HEK293T (cell line): ENCODE measurements at regions not wholly inside any gene's neighbourhood (a gene's known extent, or its start where the extent isn't known, plus 50 kb on each side); places are given as distances from the start of the nearest gene placed in this dataset.

Source experiments
- CTCF ChIA-PET: fragments of 350-600 bp; formaldehyde crosslinking; extraction: SDS; loops from one replicate; lab custom pipeline; 2021; ENCODE audit warnings: antibody characterized with exemption, inconsistent platforms; lab: Yijun Ruan, JAX
- POLR2A ChIA-PET: fragments of 350-600 bp; formaldehyde crosslinking; extraction: SDS; loops from one replicate; lab custom pipeline; 2020; ENCODE audit warnings: antibody characterized with exemption, inconsistent platforms; lab: Yijun Ruan, JAX
- DNase-seq: peaks from one replicate; pipeline ENCODE4 v3.0.0; 2012; ENCODE audit warnings: mixed read lengths; ENCODE audit errors: extremely low spot score
- ARNT ChIP-seq: fragments of 450-650 bp; IDR thresholded peaks from 2 replicates; pipeline ENCODE4 v1.6.1; 2017; ENCODE audit warnings: mild to moderate bottlenecking
- BHLHE40 ChIP-seq: fragments of 450-650 bp; IDR thresholded peaks from 2 replicates; pipeline ENCODE4 v1.6.1; 2016; ENCODE audit warnings: mild to moderate bottlenecking, moderate library complexity, borderline replicate concordance
- CTBP1 ChIP-seq: fragments of 450-650 bp; IDR thresholded peaks from 2 replicates; pipeline ENCODE4 v1.6.1; 2016; ENCODE audit warnings: borderline replicate concordance
- ELF4 ChIP-seq: fragments of 450-650 bp; IDR thresholded peaks from 2 replicates; pipeline ENCODE4 v1.6.1; 2017; ENCODE audit warnings: antibody characterized with exemption
- FOXA1 ChIP-seq: fragments of 450-650 bp; IDR thresholded peaks from 2 replicates; pipeline ENCODE4 v1.6.1; 2016; ENCODE audit warnings: mild to moderate bottlenecking
- FOXK2 ChIP-seq: fragments of 450-650 bp; IDR thresholded peaks from 2 replicates; pipeline ENCODE4 v1.6.1; 2016; ENCODE audit warnings: mild to moderate bottlenecking
- FOXM1 ChIP-seq: fragments of 450-650 bp; IDR thresholded peaks from 2 replicates; pipeline ENCODE4 v1.6.1; 2017; ENCODE audit warnings: mild to moderate bottlenecking, borderline replicate concordance
- HDGF ChIP-seq: fragments of 450-650 bp; IDR thresholded peaks from 2 replicates; pipeline ENCODE4 v1.6.1; 2017; ENCODE audit warnings: antibody characterized with exemption, borderline replicate concordance
- L3MBTL2 ChIP-seq: fragments of 450-650 bp; conservative IDR thresholded peaks from 2 replicates; pipeline ENCODE4 v1.6.1; 2016; ENCODE audit warnings: mild to moderate bottlenecking
- LEF1 ChIP-seq: fragments of 450-650 bp; IDR thresholded peaks from 2 replicates; pipeline ENCODE4 v1.6.1; 2017; ENCODE audit warnings: mild to moderate bottlenecking, borderline replicate concordance
- NFRKB ChIP-seq: fragments of 450-650 bp; IDR thresholded peaks from 2 replicates; pipeline ENCODE4 v1.6.1; 2016; ENCODE audit warnings: mild to moderate bottlenecking, moderate library complexity
- PKNOX1 ChIP-seq: fragments of 450-650 bp; IDR thresholded peaks from 2 replicates; pipeline ENCODE4 v1.6.1; 2016
- SP1 ChIP-seq: fragments of 450-650 bp; IDR thresholded peaks from 2 replicates; pipeline ENCODE4 v1.6.1; 2017
- SUZ12 ChIP-seq: fragments of 450-650 bp; IDR thresholded peaks from 2 replicates; pipeline ENCODE4 v1.6.1; 2016; ENCODE audit warnings: mild to moderate bottlenecking
- TARDBP ChIP-seq: fragments of 450-650 bp; IDR thresholded peaks from 2 replicates; pipeline ENCODE4 v1.6.1; 2016
- ZNF384 ChIP-seq: fragments of 450-650 bp; IDR thresholded peaks from 2 replicates; pipeline ENCODE4 v1.6.1; 2016

- ChIA-PET CTCF (no interaction called here), POLR2A (no interaction called here)
- TF ChIP-seq PKNOX1 = no peak
- no peak for TF ChIP-seq ZNF384
- no peak for TF ChIP-seq SP1
- no peak for TF ChIP-seq TARDBP
- no peak for TF ChIP-seq L3MBTL2
- no peak for TF ChIP-seq ELF4
- no peak for TF ChIP-seq CTBP1
- no peak for TF ChIP-seq FOXM1
- no peak for TF ChIP-seq FOXA1
- TF ChIP-seq SUZ12 = no peak
- no peak for TF ChIP-seq ARNT
- TF ChIP-seq BHLHE40 = no peak
- DNase-seq = no peak
Measured at GRCh38 chr5:155504606-155505005, 491.1 kb downstream of the KIF4B start.

- CTCF ChIA-PET = no interaction called here
- POLR2A ChIA-PET = no interaction called here
- no peak for TF ChIP-seq SUZ12
- no peak for TF ChIP-seq ELF4
- no peak for TF ChIP-seq BHLHE40
- TF ChIP-seq FOXM1 = no peak
- no peak for TF ChIP-seq ARNT
- no peak for TF ChIP-seq PKNOX1
- no peak for TF ChIP-seq LEF1
- TF ChIP-seq ZNF384 = no peak
- TF ChIP-seq L3MBTL2 = no peak
- no peak for DNase-seq
Measured at GRCh38 chr5:155507363-155507762, 493.8 kb downstream of the KIF4B start.

GRCh38 chr5:155508673-155509072, 495.1 kb downstream of the KIF4B start:
- CTCF ChIA-PET = no interaction called here
- DNase-seq = no peak
- POLR2A ChIA-PET = no interaction called here
- no peak for TF ChIP-seq FOXK2
- no peak for TF ChIP-seq ARNT
- no peak for TF ChIP-seq L3MBTL2
- TF ChIP-seq CTBP1 = no peak
- no peak for TF ChIP-seq FOXA1
- TF ChIP-seq TARDBP = no peak
- no peak for TF ChIP-seq FOXM1

DNA sequence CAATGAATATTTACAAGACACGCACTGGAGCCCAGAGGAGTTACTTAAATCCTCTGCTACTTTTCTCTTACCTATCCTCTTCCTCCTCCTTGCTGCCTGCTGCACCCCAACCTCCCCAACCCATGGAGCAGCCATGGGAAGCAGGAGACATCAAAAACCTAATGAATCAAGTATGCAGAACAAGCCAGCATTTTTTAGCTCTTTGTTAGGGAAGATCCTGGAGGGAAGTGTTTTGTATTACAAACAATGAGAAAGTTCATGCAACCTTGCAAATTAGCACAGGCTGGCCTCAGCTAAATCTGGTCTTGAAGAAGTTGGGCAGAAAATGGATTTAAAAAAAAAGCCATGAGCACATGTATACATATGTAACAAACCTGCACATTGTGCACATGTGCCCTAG, 498.8 kb downstream of the KIF4B start:
- ChIA-PET CTCF (no interaction called here), POLR2A (no interaction called here)
- no peak for DNase-seq
- no peak for TF ChIP-seq NFRKB
- TF ChIP-seq L3MBTL2 = no peak

GRCh38 chr5:155514105-155514563, 500.6 kb downstream of the KIF4B start:
- no peak for TF ChIP-seq ZNF384
- TF ChIP-seq FOXM1 = no peak
- no peak for TF ChIP-seq FOXA1
- TF ChIP-seq L3MBTL2 = no peak
- TF ChIP-seq HDGF = no peak
- ChIA-PET CTCF (no interaction called here), POLR2A (no interaction called here)
- DNase-seq = no peak

DNA sequence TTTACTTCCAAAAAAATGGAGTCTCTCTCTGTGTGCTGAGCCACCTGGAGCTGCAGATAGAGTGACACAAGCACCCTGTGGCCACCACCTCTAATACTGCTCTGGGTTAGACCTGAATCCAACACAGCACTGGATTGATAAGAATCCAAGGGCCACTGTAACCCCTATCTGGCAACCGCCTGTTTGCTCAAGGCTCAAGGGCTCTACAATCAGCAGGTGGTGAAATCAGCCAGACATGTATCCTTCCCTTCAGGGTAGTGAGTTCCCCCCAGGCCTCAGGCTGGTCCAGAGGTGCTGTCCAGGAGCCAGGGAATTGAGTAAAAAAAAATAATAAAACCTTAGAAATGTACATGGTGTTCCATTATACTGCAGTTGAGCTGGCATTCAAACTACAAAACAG, 509.0 kb downstream of the KIF4B start:
- no peak for TF ChIP-seq TARDBP
- no peak for TF ChIP-seq SUZ12
- no peak for TF ChIP-seq SP1
- no peak for TF ChIP-seq PKNOX1
- no peak for TF ChIP-seq ARNT
- no peak for TF ChIP-seq L3MBTL2
- no peak for TF ChIP-seq FOXA1
- no peak for TF ChIP-seq NFRKB
- TF ChIP-seq ELF4 = no peak
- TF ChIP-seq CTBP1 = no peak
- TF ChIP-seq FOXM1 = no peak
- TF ChIP-seq ZNF384 = no peak
- no peak for TF ChIP-seq HDGF
- no peak for TF ChIP-seq LEF1
- TF ChIP-seq FOXK2 = no peak
- CTCF ChIA-PET = no interaction called here
- DNase-seq = no peak
- POLR2A ChIA-PET = no interaction called here

GRCh38 chr5:155529362-155529761, 515.8 kb downstream of the KIF4B start:
- ChIA-PET POLR2A (no interaction called here), CTCF (no interaction called here)
- TF ChIP-seq TARDBP (no peak), NFRKB (no peak), ELF4 (no peak), SP1 (no peak), HDGF (no peak), FOXA1 (no peak), CTBP1 (no peak), FOXM1 (no peak), ARNT (no peak), PKNOX1 (no peak), ZNF384 (no peak), SUZ12 (no peak), LEF1 (no peak)
- no peak for DNase-seq
